Inflammatory macrophage treated with lipopolysaccharide for 4 hours (primary cell): ENCODE measurements at regions not wholly inside any gene's neighbourhood (a gene's known extent, or its start where the extent isn't known, plus 50 kb on each side); places are given as distances from the start of the nearest gene placed in this dataset.
"Not testable (repeated sequence)": the region's sequence is repeated elsewhere in the genome, so short reads cannot be mapped to it uniquely, and the experiment has no call there.

Experiments
- DNase-seq: peaks from one replicate; pipeline ENCODE4 v3.0.0-alpha.2; 2020

GRCh38 chr1:55894521-55894920 lies 679.4 kb upstream of the USP24 start:
- no peak for DNase-seq

GRCh38 chr1:55893155-55893554 lies 678.0 kb upstream of the USP24 start:
- peak; percentile 37 for DNase-seq

GRCh38 chr1:55888685-55889317 lies 673.6 kb upstream of the USP24 start:
- no peak for DNase-seq

GRCh38 chr1:55886856-55887712 lies 671.9 kb upstream of the USP24 start:
- no peak for DNase-seq

GRCh38 chr1:55885619-55886018 lies 670.5 kb upstream of the USP24 start:
- DNase-seq: no peak

GRCh38 chr1:55882931-55883330 lies 667.8 kb upstream of the USP24 start:
- no peak for DNase-seq

- DNase-seq: no peak
These were observed 664.2 kb upstream of the USP24 start for GRCh38 chr1:55879346-55879745.

- no peak for DNase-seq
These were observed 662.5 kb upstream of the USP24 start for GRCh38 chr1:55877437-55878232.

GRCh38 chr1:55876276-55877060 lies 661.3 kb upstream of the USP24 start:
- no peak for DNase-seq

GRCh38 chr1:55870106-55870505 lies 654.9 kb upstream of the USP24 start:
- no peak for DNase-seq

- no peak for DNase-seq
These were observed 653.9 kb upstream of the USP24 start for GRCh38 chr1:55869065-55869464.

- no peak for DNase-seq
These were observed 652.9 kb upstream of the USP24 start for GRCh38 chr1:55868026-55868425.

- DNase-seq: no peak
These were observed 652.2 kb upstream of the USP24 start for GRCh38 chr1:55867304-55867843.

- not testable (repeated sequence) for DNase-seq
These were observed 650.6 kb upstream of the USP24 start for GRCh38 chr1:55865778-55866177.

- DNase-seq: no peak
These were observed 649.1 kb upstream of the USP24 start for GRCh38 chr1:55864251-55864650.

GRCh38 chr1:55861676-55862340 lies 646.6 kb upstream of the USP24 start:
- no peak for DNase-seq

- no peak for DNase-seq
These were observed 645.8 kb upstream of the USP24 start for GRCh38 chr1:55860798-55861519.

GRCh38 chr1:55860326-55860725 lies 645.2 kb upstream of the USP24 start:
- DNase-seq: no peak

- no peak for DNase-seq
These were observed 639.7 kb upstream of the USP24 start for GRCh38 chr1:55854911-55855310.

GRCh38 chr1:55848906-55849305 lies 633.7 kb upstream of the USP24 start:
- no peak for DNase-seq

- no peak for DNase-seq
These were observed 630.9 kb upstream of the USP24 start for GRCh38 chr1:55846051-55846450.
